H9 (cell line): ENCODE measurements at regions not wholly inside any gene's neighbourhood (a gene's known extent, or its start where the extent isn't known, plus 50 kb on each side); places are given as distances from the start of the nearest gene placed in this dataset.

Source experiments
- DNase-seq: peaks from one replicate; pipeline ENCODE4 v3.0.0-alpha.2; 2017
- H2AFZ ChIP-seq: one replicate; pipeline ENCODE4 v1.6.1; 2013; ENCODE audit warnings: mild to moderate bottlenecking, low read length, control low read depth, moderate library complexity
- H2AK5ac ChIP-seq: 2 replicates; pipeline ENCODE4 v1.6.1; 2013; ENCODE audit warnings: low read length, control low read depth, mixed read lengths; ENCODE audit not compliant: insufficient read length
- H2BK120ac ChIP-seq: one replicate; pipeline ENCODE4 v1.6.1; 2013; ENCODE audit warnings: low read depth, mild to moderate bottlenecking, low read length, control low read depth, inconsistent platforms; ENCODE audit not compliant: poor library complexity, severe bottlenecking
- H2BK12ac ChIP-seq: 2 replicates; pipeline ENCODE4 v1.6.1; 2013; ENCODE audit warnings: low read length, control low read depth, mixed read lengths, low read depth; ENCODE audit not compliant: insufficient read length
- H2BK15ac ChIP-seq: 2 replicates; pipeline ENCODE4 v1.6.1; 2013; ENCODE audit warnings: low read depth, low read length, control low read depth
- H2BK20ac ChIP-seq: one replicate; pipeline ENCODE4 v1.6.1; 2013; ENCODE audit warnings: low read depth, mild to moderate bottlenecking, low read length, control low read depth, inconsistent platforms; ENCODE audit not compliant: poor library complexity, severe bottlenecking
- H2BK5ac ChIP-seq: 2 replicates; pipeline ENCODE4 v1.6.1; 2013; ENCODE audit warnings: low read length, control low read depth, mixed read lengths; ENCODE audit not compliant: insufficient read length
- H3K14ac ChIP-seq: 2 replicates; pipeline ENCODE4 v1.6.1; 2013; ENCODE audit warnings: low read length, control low read depth; ENCODE audit not compliant: insufficient read depth
- H3K18ac ChIP-seq: 2 replicates; pipeline ENCODE4 v1.6.1; 2013; ENCODE audit warnings: low read depth, mild to moderate bottlenecking, mixed read lengths, low read length, control low read depth; ENCODE audit not compliant: insufficient read length
- H3K23ac ChIP-seq: 2 replicates; pipeline ENCODE4 v1.6.1; 2013; ENCODE audit warnings: low read length, control low read depth, mixed read lengths, low read depth; ENCODE audit not compliant: insufficient read length
- H3K23me2 ChIP-seq: 2 replicates; pipeline ENCODE4 v1.6.1; 2013; ENCODE audit warnings: low read depth, mild to moderate bottlenecking, mixed read lengths, low read length, control low read depth; ENCODE audit not compliant: insufficient read length, poor library complexity, severe bottlenecking
- H3K27ac ChIP-seq: 2 replicates; pipeline ENCODE4 v1.5.1; 2013; ENCODE audit warnings: low read length, control low read depth, mixed read lengths, low read depth; ENCODE audit not compliant: insufficient read length
- H3K27me3 ChIP-seq: 2 replicates; pipeline ENCODE4 v1.6.1; 2013; ENCODE audit warnings: low read length, control low read depth, inconsistent platforms; ENCODE audit not compliant: insufficient read depth
- H3K4ac ChIP-seq: 2 replicates; pipeline ENCODE4 v1.6.1; 2013; ENCODE audit warnings: low read depth, mild to moderate bottlenecking, control low read depth, inconsistent platforms, low read length, moderate library complexity
- H3K4me1 ChIP-seq: 2 replicates; pipeline ENCODE4 v1.6.1; 2013; ENCODE audit warnings: low read length, control low read depth, inconsistent platforms; ENCODE audit not compliant: insufficient read depth
- H3K4me2 ChIP-seq: 2 replicates; pipeline ENCODE4 v1.6.1; 2013; ENCODE audit warnings: low read length, control low read depth, mixed read lengths; ENCODE audit not compliant: insufficient read length, insufficient read depth
- H3K56ac ChIP-seq: 2 replicates; pipeline ENCODE4 v1.6.1; 2013; ENCODE audit warnings: low read depth, mild to moderate bottlenecking, mixed read lengths, low read length, control low read depth; ENCODE audit not compliant: insufficient read length
- H3K79me1 ChIP-seq: 2 replicates; pipeline ENCODE4 v1.6.1; 2013; ENCODE audit warnings: low read depth, mild to moderate bottlenecking, moderate library complexity, low read length, control low read depth, inconsistent platforms; ENCODE audit not compliant: insufficient read depth, poor library complexity, severe bottlenecking
- H3K79me2 ChIP-seq: 2 replicates; pipeline ENCODE4 v1.6.1; 2013; ENCODE audit warnings: low read length, control low read depth, inconsistent platforms; ENCODE audit not compliant: insufficient read depth
- H3K9ac ChIP-seq: 2 replicates; pipeline ENCODE4 v1.6.1; 2013; ENCODE audit warnings: low read length, control low read depth, mixed read lengths; ENCODE audit not compliant: insufficient read length; ENCODE audit errors: extremely low read depth
- H3K9me3 ChIP-seq: one replicate; pipeline ENCODE4 v1.6.1; 2013; ENCODE audit warnings: low read depth, low read length, inconsistent platforms; ENCODE audit not compliant: control insufficient read depth
- H3T11ph ChIP-seq: one replicate; pipeline ENCODE4 v1.6.1; 2013; ENCODE audit warnings: mild to moderate bottlenecking, low read length, control low read depth, inconsistent platforms
- H4K20me1 ChIP-seq: one replicate; pipeline ENCODE4 v1.6.1; 2013; ENCODE audit not compliant: control insufficient read depth, insufficient read length, insufficient read depth
- H4K5ac ChIP-seq: 2 replicates; pipeline ENCODE4 v1.6.1; 2013; ENCODE audit warnings: low read depth, mild to moderate bottlenecking, mixed read lengths, low read length, control low read depth; ENCODE audit not compliant: insufficient read length
- H4K8ac ChIP-seq: replicated peaks from 2 replicates; pipeline ENCODE4 v1.6.1; 2013; ENCODE audit warnings: low read length, control low read depth, mixed read lengths, low read depth; ENCODE audit not compliant: insufficient read length
- H4K91ac ChIP-seq: 2 replicates; pipeline ENCODE4 v1.6.1; 2013; ENCODE audit warnings: low read depth, mild to moderate bottlenecking, moderate library complexity, mixed read lengths, low read length, control low read depth; ENCODE audit not compliant: insufficient read length
- H3K27ac Mint-ChIP-seq, 3 experiments: 2 replicates in 2 of 3; 3 replicates in 1 of 3; pipeline ENCODE4 v1.8.0; 2020 to 2021; ENCODE audit warnings: mixed read lengths in 3 of 3, mild to moderate bottlenecking in 1 of 3, moderate library complexity in 1 of 3
- H3K27me3 Mint-ChIP-seq: 2 replicates; pipeline ENCODE4 v1.8.0; 2021; ENCODE audit warnings: low read depth, mild to moderate bottlenecking, moderate library complexity, mixed read lengths
- H3K36me3 Mint-ChIP-seq, 3 experiments: 2 replicates in 2 of 3; 3 replicates in 1 of 3; pipeline ENCODE4 v1.8.0; 2020 to 2021; ENCODE audit warnings: low read depth in 3 of 3, mixed read lengths in 3 of 3; ENCODE audit not compliant: insufficient read depth in 1 of 3
- H3K4me1 Mint-ChIP-seq, 2 experiments: 2 replicates each; pipeline ENCODE4 v1.8.0; 2020; ENCODE audit warnings: mixed read lengths in 2 of 2
- H3K4me3 Mint-ChIP-seq, 2 experiments: 2 replicates in 1 of 2; 3 replicates in 1 of 2; pipeline ENCODE4 v1.8.0; 2020 to 2021; ENCODE audit warnings: mild to moderate bottlenecking in 2 of 2, mixed read lengths in 2 of 2, moderate library complexity in 1 of 2
- H3K9me3 Mint-ChIP-seq, 2 experiments: 2 replicates in 1 of 2; 3 replicates in 1 of 2; pipeline ENCODE4 v1.8.0; 2020; ENCODE audit warnings: mild to moderate bottlenecking in 2 of 2, mixed read lengths in 2 of 2, moderate library complexity in 1 of 2
- CTCF ChIP-seq: fragments of 200-600 bp; sonication (generic); conservative IDR thresholded peaks from 3 replicates; pipeline ENCODE4 v1.8.0; 2021; ENCODE audit warnings: antibody characterized with exemption, mild to moderate bottlenecking
- WGBS: extraction: QIAGEN DNeasy Blood & Tissue Kit; methylation state at CpG from one replicate; pipeline ENCODE4 v1.1.7; 2013; ENCODE audit warnings: missing lambda C conversion rate, low lambda C conversion rate, mixed read lengths; ENCODE audit not compliant: insufficient read length; ENCODE audit errors: extremely low coverage; 5-methylcytosine and 5-hydroxymethylcytosine counted together

GRCh38 chr14:54177019-54177418, 219.8 kb upstream of the CDKN3 start:
- Histone ChIP-seq H3K56ac (no peak overlapping the region), H3K4me1 (no peaks in the 10 kb centered on the region), H4K5ac (no peak overlapping the region), H4K91ac (no peak overlapping the region), H3K27me3 (no peaks in the 10 kb centered on the region), H3K23ac (no peak overlapping the region), H4K20me1 (no peaks in the 10 kb centered on the region), H3K23me2 (no peaks in the 10 kb centered on the region), H2BK20ac (no peak overlapping the region), H3K4me2 (no peak overlapping the region), H3K4ac (no peak overlapping the region), H3K79me1 (no peaks in the 10 kb centered on the region), H3K9me3 (no peaks in the 10 kb centered on the region), H3K27ac (no peak overlapping the region), H3K79me2 (no peaks in the 10 kb centered on the region), H3K14ac (no peak overlapping the region), H2BK15ac (no peak overlapping the region), H2AFZ (no peak overlapping the region), H2BK5ac (no peak overlapping the region), H4K8ac (no peak overlapping the region), H2BK120ac (no peak overlapping the region), H3T11ph (no peak overlapping the region), H3K18ac (no peak overlapping the region), H2AK5ac (no peak overlapping the region), H2BK12ac (no peak overlapping the region), H3K9ac (no peak overlapping the region)
- DNase-seq, result no peak
- H3K36me3 Mint-ChIP-seq, result no peaks in the 10 kb centered on the region
- WGBS, result no CpG with 5 or more reads among the region's 3 CpGs
- H3K27ac Mint-ChIP-seq, result no peak overlapping the region
- H3K27me3 Mint-ChIP-seq, result no peaks in the 10 kb centered on the region; the same call in 1 of the 2 replicates
- no peaks in the 10 kb centered on the region for H3K9me3 Mint-ChIP-seq
- TF ChIP-seq CTCF, result no peak
- peaks cover 6 to 7% of the 10 kb centered on the region in 2 experiments; a peak in 3 of 4 replicates for H3K4me1 Mint-ChIP-seq
- H3K4me3 Mint-ChIP-seq, result no peak overlapping the region
